ENCODE measurements at regions not wholly inside any gene's neighbourhood (a gene's known extent, or its start where the extent isn't known, plus 50 kb on each side); places are given as distances from the start of the nearest gene placed in this dataset.

DNA sequence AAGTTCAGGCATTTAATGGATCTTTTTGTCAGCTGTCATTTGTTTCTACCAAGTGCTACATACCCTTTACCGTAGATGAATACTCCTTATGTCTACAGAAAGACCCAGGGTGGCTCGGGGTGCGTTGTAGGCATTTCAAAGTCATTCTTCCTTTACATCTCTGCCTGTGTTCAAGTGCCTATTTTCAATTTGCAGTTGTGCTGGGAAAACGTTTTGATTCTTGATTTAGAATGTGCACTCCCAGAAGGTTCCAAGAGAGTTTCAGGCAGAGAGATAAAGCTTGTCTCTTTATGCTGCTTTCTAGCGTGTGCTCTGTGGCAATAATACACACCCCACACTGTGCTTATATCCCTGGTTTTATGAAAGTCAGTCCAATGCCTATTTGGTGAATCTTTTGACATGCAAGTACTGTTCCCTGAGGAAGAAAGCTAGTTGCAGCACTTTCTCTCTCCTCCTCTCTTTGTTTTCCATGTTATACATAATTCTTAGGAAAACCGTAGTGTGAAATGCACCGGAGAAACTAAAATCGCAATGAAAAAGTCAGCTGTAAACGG, 828.1 kb upstream of the ZNF608 start:
- TF ChIP-seq RAD21 (IDR thresholded peaks at IDR 0.05; ENCODE audit: low read depth) (no peak), TAF1 (IDR thresholded peaks at IDR 0.05; ENCODE audit: low read depth) (no peak), EGR1 (IDR thresholded peaks at IDR 0.05) (no peak), CEBPB (IDR thresholded peaks at IDR 0.05) (no peak), USF1 (IDR thresholded peaks at IDR 0.05) (no peak)
- TF ChIP-seq, protein P1, sequence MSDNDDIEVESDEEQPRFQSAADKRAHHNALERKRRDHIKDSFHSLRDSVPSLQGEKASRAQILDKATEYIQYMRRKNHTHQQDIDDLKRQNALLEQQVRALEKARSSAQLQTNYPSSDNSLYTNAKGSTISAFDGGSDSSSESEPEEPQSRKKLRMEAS (IDR thresholded peaks at IDR 0.05), result no peak
